ENCODE measurements at regions not wholly inside any gene's neighbourhood (a gene's known extent, or its start where the extent isn't known, plus 50 kb on each side); places are given as distances from the start of the nearest gene placed in this dataset.

DNA sequence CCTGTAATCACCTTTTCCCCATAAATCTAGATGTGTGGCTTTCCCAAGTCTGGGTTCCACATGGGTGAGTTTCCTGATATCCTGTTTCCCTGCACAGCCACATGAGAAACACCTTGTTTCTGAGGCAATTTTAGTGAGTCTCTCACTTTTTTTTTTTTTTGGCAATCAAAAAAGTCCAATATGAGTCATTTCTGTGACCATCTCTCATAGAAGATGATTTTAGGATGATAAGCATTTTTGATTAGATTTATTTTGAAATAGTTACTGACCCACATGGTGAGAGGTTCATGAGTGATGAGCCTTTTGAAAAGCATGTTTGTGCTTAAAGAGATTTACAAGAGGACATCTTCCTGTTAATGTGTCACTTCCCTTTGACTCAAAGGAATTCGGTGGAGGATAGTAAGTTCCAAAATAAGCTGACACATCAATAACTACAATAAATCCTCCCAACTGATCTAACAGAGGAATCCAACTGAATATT lies 464.0 kb downstream of the INHBA start:
- TF ChIP-seq, protein P1, sequence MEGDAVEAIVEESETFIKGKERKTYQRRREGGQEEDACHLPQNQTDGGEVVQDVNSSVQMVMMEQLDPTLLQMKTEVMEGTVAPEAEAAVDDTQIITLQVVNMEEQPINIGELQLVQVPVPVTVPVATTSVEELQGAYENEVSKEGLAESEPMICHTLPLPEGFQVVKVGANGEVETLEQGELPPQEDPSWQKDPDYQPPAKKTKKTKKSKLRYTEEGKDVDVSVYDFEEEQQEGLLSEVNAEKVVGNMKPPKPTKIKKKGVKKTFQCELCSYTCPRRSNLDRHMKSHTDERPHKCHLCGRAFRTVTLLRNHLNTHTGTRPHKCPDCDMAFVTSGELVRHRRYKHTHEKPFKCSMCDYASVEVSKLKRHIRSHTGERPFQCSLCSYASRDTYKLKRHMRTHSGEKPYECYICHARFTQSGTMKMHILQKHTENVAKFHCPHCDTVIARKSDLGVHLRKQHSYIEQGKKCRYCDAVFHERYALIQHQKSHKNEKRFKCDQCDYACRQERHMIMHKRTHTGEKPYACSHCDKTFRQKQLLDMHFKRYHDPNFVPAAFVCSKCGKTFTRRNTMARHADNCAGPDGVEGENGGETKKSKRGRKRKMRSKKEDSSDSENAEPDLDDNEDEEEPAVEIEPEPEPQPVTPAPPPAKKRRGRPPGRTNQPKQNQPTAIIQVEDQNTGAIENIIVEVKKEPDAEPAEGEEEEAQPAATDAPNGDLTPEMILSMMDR (conservative IDR thresholded peaks at IDR 0.05): no peak
- Histone ChIP-seq H2AK5ac (ENCODE audit: insufficient read length, low read length) (no peak overlapping the region), H3K56ac (ENCODE audit: insufficient read length, low read depth, low read length) (no peak overlapping the region), H2BK15ac (ENCODE audit: low read depth, low read length) (no peak overlapping the region), H3K4ac (ENCODE audit: low read depth, low read length) (no peak overlapping the region), H3K23ac (ENCODE audit: insufficient read length, low read depth, low read length) (no peak overlapping the region), H3K79me1 (ENCODE audit: insufficient read depth, low read depth, low read length, poor library complexity, severe bottlenecking) (no peaks in the 10 kb centered on the region), H2BK12ac (ENCODE audit: insufficient read length, low read depth, low read length) (no peak overlapping the region), H3K27me3 (ENCODE audit: insufficient read depth, low read length) (no peaks in the 10 kb centered on the region), H4K8ac (replicated peaks; ENCODE audit: insufficient read length, low read depth, low read length) (no peak overlapping the region), H3K18ac (ENCODE audit: insufficient read length, low read depth, low read length) (no peak overlapping the region), H3K14ac (ENCODE audit: insufficient read depth, low read length) (no peak overlapping the region), H2AFZ (ENCODE audit: low read length) (no peak overlapping the region), H4K20me1 (ENCODE audit: control insufficient read depth, insufficient read depth, insufficient read length) (no peaks in the 10 kb centered on the region), H4K91ac (ENCODE audit: insufficient read length, low read depth, low read length) (no peak overlapping the region), H3K79me2 (ENCODE audit: insufficient read depth, low read length) (no peaks in the 10 kb centered on the region), H3K23me2 (ENCODE audit: insufficient read length, low read depth, low read length, poor library complexity, severe bottlenecking) (no peaks in the 10 kb centered on the region), H2BK5ac (ENCODE audit: insufficient read length, low read length) (no peak overlapping the region), H2BK20ac (ENCODE audit: low read depth, low read length, poor library complexity, severe bottlenecking) (no peak overlapping the region), H3T11ph (ENCODE audit: low read length) (no peak overlapping the region), H3K27ac (ENCODE audit: insufficient read length, low read depth, low read length) (no peak overlapping the region), H3K4me1 (ENCODE audit: insufficient read depth, low read length) (no peaks in the 10 kb centered on the region), H3K9ac (ENCODE audit: extremely low read depth, insufficient read length, low read length) (no peak overlapping the region), H4K5ac (ENCODE audit: insufficient read length, low read depth, low read length) (no peak overlapping the region), H3K9me3 (ENCODE audit: control insufficient read depth, low read depth, low read length) (no peaks in the 10 kb centered on the region), H2BK120ac (ENCODE audit: low read depth, low read length, poor library complexity, severe bottlenecking) (no peak overlapping the region), H3K4me2 (ENCODE audit: insufficient read depth, insufficient read length, low read length) (no peak overlapping the region)
- Mint-ChIP-seq H3K4me3 (no peak overlapping the region), H3K4me1 (no peaks in the 10 kb centered on the region), H3K27me3 (ENCODE audit: low read depth) (no peaks in the 10 kb centered on the region), H3K9me3 (no peaks in the 10 kb centered on the region), H3K27ac (no peak overlapping the region), H3K36me3 (ENCODE audit: insufficient read depth in 1 of 3, low read depth in 3 of 3) (no peaks in the 10 kb centered on the region)
- DNase-seq: no peak
- WGBS (ENCODE audit: extremely low coverage, insufficient read length, low lambda C conversion rate): no CpG with 5 or more reads among the region's 1 CpG

Measured in H9 (cell line).